Neuronal stem cell (in vitro differentiated cells): ENCODE measurements at regions not wholly inside any gene's neighbourhood (a gene's known extent, or its start where the extent isn't known, plus 50 kb on each side); places are given as distances from the start of the nearest gene placed in this dataset.

Experiments used
- DNase-seq: peaks from one replicate; pipeline ENCODE4 v3.0.0-alpha.2; 2013; ENCODE audit warnings: low spot score
- H2AFZ ChIP-seq: one replicate; pipeline ENCODE4 v1.6.1; 2013; ENCODE audit warnings: mild to moderate bottlenecking, low read length, inconsistent platforms
- H2AK5ac ChIP-seq: 2 replicates; pipeline ENCODE4 v1.6.1; 2013; ENCODE audit warnings: low read depth, mild to moderate bottlenecking, inconsistent platforms, low read length, moderate library complexity, mixed read lengths
- H2BK120ac ChIP-seq: 2 replicates; pipeline ENCODE4 v1.6.1; 2013; ENCODE audit warnings: low read depth, mild to moderate bottlenecking, inconsistent platforms, low read length, moderate library complexity, mixed read lengths
- H2BK12ac ChIP-seq: one replicate; pipeline ENCODE4 v1.6.1; 2013; ENCODE audit warnings: low read length, inconsistent platforms
- H2BK15ac ChIP-seq: 2 replicates; pipeline ENCODE4 v1.6.1; 2013; ENCODE audit warnings: mild to moderate bottlenecking, low read length, inconsistent platforms, mixed read lengths
- H2BK5ac ChIP-seq: one replicate; pipeline ENCODE4 v1.6.1; 2013; ENCODE audit warnings: inconsistent platforms, mild to moderate bottlenecking, low read length, moderate library complexity
- H3K14ac ChIP-seq: one replicate; pipeline ENCODE4 v1.6.1; 2013; ENCODE audit warnings: low read length, inconsistent platforms
- H3K18ac ChIP-seq: 2 replicates; pipeline ENCODE4 v1.6.1; 2013; ENCODE audit warnings: low read length, inconsistent platforms
- H3K23ac ChIP-seq: 2 replicates; pipeline ENCODE4 v1.6.1; 2013; ENCODE audit warnings: low read depth, mild to moderate bottlenecking, mixed read lengths, low read length, inconsistent platforms; ENCODE audit not compliant: poor library complexity
- H3K27ac ChIP-seq: replicated peaks from 3 replicates; pipeline ENCODE4 v1.5.1; 2013; ENCODE audit warnings: low read length, inconsistent platforms
- H3K27me3 ChIP-seq, 3 experiments: 2 replicates each; pipeline ENCODE4 v1.6.1; 2013; ENCODE audit warnings: low read length in 3 of 3, mild to moderate bottlenecking in 2 of 3, inconsistent platforms in 1 of 3, low read depth in 1 of 3, mixed read lengths in 1 of 3, moderate library complexity in 1 of 3; ENCODE audit not compliant: control insufficient read depth in 3 of 3, insufficient read depth in 3 of 3
- H3K36me3 ChIP-seq, 2 donors: replicated peaks in 1 of 2; 2 replicates each; pipeline ENCODE4 v1.6.1; 2013; ENCODE audit warnings: low read length in 2 of 2; ENCODE audit not compliant: control insufficient read depth in 2 of 2, insufficient read depth in 2 of 2
- H3K4ac ChIP-seq: 2 replicates; pipeline ENCODE4 v1.6.1; 2013; ENCODE audit warnings: inconsistent platforms, mild to moderate bottlenecking, low read length, moderate library complexity
- H3K4me1 ChIP-seq, 2 donors: 1 replicate in 1 of 2; 2 replicates in 1 of 2; pipeline ENCODE4 v1.6.1; 2013; ENCODE audit warnings: low read length in 2 of 2, low read depth in 1 of 2; ENCODE audit not compliant: control insufficient read depth in 2 of 2, insufficient read depth in 1 of 2
- H3K4me2 ChIP-seq: one replicate; pipeline ENCODE4 v1.6.1; 2013; ENCODE audit warnings: mild to moderate bottlenecking, low read length, inconsistent platforms; ENCODE audit not compliant: insufficient read depth, poor library complexity, severe bottlenecking
- H3K4me3 ChIP-seq, 2 donors: 2 replicates each; pipeline ENCODE4 v1.5.1; 2013; ENCODE audit warnings: low read length in 2 of 2, mild to moderate bottlenecking in 2 of 2, inconsistent platforms in 1 of 2, moderate library complexity in 1 of 2
- H3K79me1 ChIP-seq: one replicate; pipeline ENCODE4 v1.6.1; 2013; ENCODE audit warnings: low read depth, mild to moderate bottlenecking, inconsistent platforms, low read length, moderate library complexity
- H3K9ac ChIP-seq: one replicate; pipeline ENCODE4 v1.6.1; 2013; ENCODE audit warnings: mild to moderate bottlenecking, low read depth, low read length, inconsistent platforms; ENCODE audit not compliant: poor library complexity
- H3K9me3 ChIP-seq, 2 donors: replicated peaks in 1 of 2; 2 replicates each; pipeline versions ENCODE3 to v1.6.1; 2013; ENCODE audit warnings: low read length in 2 of 2, mild to moderate bottlenecking in 2 of 2, inconsistent platforms in 1 of 2, low read depth in 1 of 2, mixed read lengths in 1 of 2, moderate library complexity in 1 of 2; ENCODE audit not compliant: control insufficient read depth in 2 of 2, insufficient read depth in 1 of 2
- H4K8ac ChIP-seq: one replicate; pipeline ENCODE4 v1.6.1; 2013; ENCODE audit warnings: low read depth, mild to moderate bottlenecking, inconsistent platforms, low read length, moderate library complexity
- H4K91ac ChIP-seq: one replicate; pipeline ENCODE4 v1.6.1; 2013; ENCODE audit warnings: low read length, low read depth, mild to moderate bottlenecking, inconsistent platforms; ENCODE audit not compliant: poor library complexity
- WGBS, 2 donors: extraction: QIAGEN DNeasy Blood & Tissue Kit; methylation state at CpG; one replicate each; pipeline ENCODE4 v1.1.7; 2013; ENCODE audit warnings: missing lambda C conversion rate in 2 of 2, mixed read lengths in 1 of 2; ENCODE audit not compliant: insufficient read length in 2 of 2, insufficient replicate concordance in 1 of 2; ENCODE audit errors: extremely low coverage in 2 of 2; 5-methylcytosine and 5-hydroxymethylcytosine counted together

DNA sequence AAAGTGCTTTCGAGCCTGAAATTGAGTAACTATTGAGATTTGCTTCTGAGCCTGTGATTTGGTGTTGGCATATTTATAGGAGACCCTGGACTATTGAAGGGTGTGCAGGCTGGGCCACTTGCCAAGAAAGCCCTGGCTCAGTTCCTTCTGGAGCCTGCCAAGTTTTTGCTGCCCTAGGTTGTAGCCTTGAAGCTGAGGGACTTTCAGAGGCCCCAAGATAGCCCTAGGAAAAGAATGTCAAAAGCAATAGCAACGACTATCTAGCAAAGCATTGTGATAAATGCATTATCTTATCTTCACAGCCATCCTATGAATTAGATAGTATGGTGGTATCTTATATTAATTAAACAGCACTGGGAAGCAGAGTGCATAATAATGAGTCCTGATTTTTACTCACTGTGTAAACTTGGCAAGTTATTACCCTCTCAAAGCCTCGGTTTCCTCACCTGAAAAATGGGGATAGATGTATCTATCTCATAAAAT, 473.7 kb upstream of the PODXL start:
- Histone ChIP-seq H3K23ac (no peak overlapping the region), H3K27me3 (no peaks in the 10 kb centered on the region), H3K18ac (no peak overlapping the region), H2BK5ac (no peak overlapping the region), H2AK5ac (no peak overlapping the region), H2BK120ac (no peak overlapping the region), H2BK12ac (no peak overlapping the region), H3K4ac (no peak overlapping the region), H3K4me3 (no peak overlapping the region), H4K8ac (no peak overlapping the region), H3K79me1 (no peaks in the 10 kb centered on the region), H3K9me3 (no peaks in the 10 kb centered on the region), H2BK15ac (no peak overlapping the region), H3K27ac (no peak overlapping the region), H3K9ac (no peak overlapping the region), H3K4me1 (peaks cover 0 to 5% of the 10 kb centered on the region in 2 donors), H3K36me3 (no peaks in the 10 kb centered on the region), H3K4me2 (no peak overlapping the region), H3K14ac (no peak overlapping the region), H4K91ac (no peak overlapping the region), H2AFZ (no peak overlapping the region)
- no peak for DNase-seq
- no CpG with 5 or more reads among the region's 3 CpGs for WGBS, 2 donors

DNA sequence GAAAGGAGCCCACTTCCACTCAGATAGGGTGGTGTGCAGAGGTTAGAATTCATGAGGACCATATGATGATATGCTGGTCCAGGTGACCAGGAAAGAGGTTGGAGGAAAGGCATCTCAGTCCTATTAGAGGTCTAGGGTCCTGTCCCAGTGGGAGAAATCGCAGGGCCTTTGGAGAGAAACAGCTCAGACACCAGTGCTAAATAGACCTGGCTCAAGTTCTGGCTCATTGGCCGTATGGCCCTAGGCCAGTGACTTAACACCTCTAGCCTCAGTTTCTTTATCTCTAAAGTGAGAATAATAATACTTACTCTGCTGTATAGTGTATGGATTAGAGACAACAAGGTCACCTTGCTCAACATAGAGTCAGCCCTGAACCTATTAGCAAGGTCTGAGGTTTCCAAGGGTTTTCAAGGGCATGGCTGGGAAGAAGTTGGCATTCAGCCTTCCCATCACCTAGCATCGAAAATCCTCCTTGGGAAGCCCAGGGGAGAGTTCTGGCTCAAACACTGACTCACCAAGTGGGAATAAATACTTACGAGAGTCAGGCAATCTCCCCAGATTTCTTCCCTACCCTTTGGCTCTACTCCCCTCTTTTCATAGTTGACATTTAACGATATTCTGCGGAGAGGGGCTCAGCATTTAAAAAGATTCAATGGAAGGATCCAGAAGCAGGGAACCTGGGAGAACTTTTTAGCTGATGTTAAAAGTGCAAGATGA, 473.1 kb upstream of the PODXL start:
- H3K27ac ChIP-seq = no peak overlapping the region
- H4K91ac ChIP-seq = no peak overlapping the region
- no peak overlapping the region for H3K23ac ChIP-seq
- no peak overlapping the region for H3K9ac ChIP-seq
- no peak overlapping the region for H2BK5ac ChIP-seq
- no peaks in the 10 kb centered on the region for H3K27me3 ChIP-seq
- no peak overlapping the region for H2AK5ac ChIP-seq
- H2BK120ac ChIP-seq = no peak overlapping the region
- H2BK12ac ChIP-seq = no peak overlapping the region
- H3K36me3 ChIP-seq = no peaks in the 10 kb centered on the region
- H3K79me1 ChIP-seq = peaks cover 1% of the 10 kb centered on the region
- no peak overlapping the region for H3K14ac ChIP-seq
- no peak overlapping the region for H3K4ac ChIP-seq
- H2AFZ ChIP-seq = no peak overlapping the region
- no peak overlapping the region for H2BK15ac ChIP-seq
- H3K4me2 ChIP-seq = no peak overlapping the region
- H3K4me3 ChIP-seq = no peak overlapping the region
- peaks cover 0 to under 1% of the 10 kb centered on the region in 2 donors for H3K4me1 ChIP-seq
- no CpG with 5 or more reads among the region's 6 CpGs for WGBS, 2 donors
- H3K18ac ChIP-seq = no peak overlapping the region
- H3K9me3 ChIP-seq = no peaks in the 10 kb centered on the region
- no peak for DNase-seq
- H4K8ac ChIP-seq = no peak overlapping the region

DNA sequence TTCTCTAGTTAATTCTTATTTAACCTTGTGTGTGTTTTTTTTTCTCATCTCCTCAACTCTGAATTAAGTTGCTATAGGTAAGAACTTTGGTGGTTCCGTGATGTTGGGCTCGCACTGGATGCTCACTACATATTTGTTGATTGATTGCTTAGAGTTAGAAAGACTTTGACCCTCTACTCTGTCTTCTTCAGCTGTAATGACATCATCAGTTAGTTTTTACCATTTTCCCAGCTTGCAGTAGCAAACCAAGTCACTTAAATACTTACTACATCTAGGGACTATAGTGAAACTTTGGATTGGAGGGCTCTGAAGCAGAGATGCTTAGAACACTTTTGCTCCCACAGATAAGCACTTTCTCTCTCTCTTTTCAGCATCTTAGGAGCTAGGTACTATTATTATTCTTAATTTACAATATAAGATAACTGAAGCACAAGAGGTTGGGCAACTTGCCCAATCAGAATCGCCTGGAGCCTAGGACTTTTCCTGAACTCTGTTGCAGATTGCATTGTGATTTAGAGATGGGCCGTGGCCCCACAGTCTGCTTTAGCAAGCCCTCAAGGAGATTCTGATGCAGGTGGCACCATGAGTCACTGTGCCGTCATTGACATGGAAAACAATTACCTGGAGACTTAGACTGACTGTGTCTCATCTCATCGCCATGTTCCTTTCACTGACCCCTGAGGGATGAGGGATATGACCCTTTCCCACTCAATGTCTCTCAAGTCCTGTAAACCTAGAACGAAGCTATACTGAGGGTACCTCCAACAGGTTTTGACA, 471.9 kb upstream of the PODXL start:
- H3K4me1 ChIP-seq = peaks cover 0 to 2% of the 10 kb centered on the region in 2 donors
- H2BK15ac ChIP-seq = no peak overlapping the region
- H2AFZ ChIP-seq = no peak overlapping the region
- H3K4ac ChIP-seq = no peak overlapping the region
- H3K18ac ChIP-seq = no peak overlapping the region
- no peak overlapping the region for H3K14ac ChIP-seq
- H4K8ac ChIP-seq = no peak overlapping the region
- no peaks in the 10 kb centered on the region for H3K9me3 ChIP-seq
- H3K79me1 ChIP-seq = peaks cover 1% of the 10 kb centered on the region
- H3K27me3 ChIP-seq = no peaks in the 10 kb centered on the region
- H3K4me2 ChIP-seq = no peak overlapping the region
- no peaks in the 10 kb centered on the region for H3K36me3 ChIP-seq
- H2BK120ac ChIP-seq = no peak overlapping the region
- no peak overlapping the region for H4K91ac ChIP-seq
- WGBS, 2 donors = no CpG with 5 or more reads among the region's 7 CpGs
- no peak overlapping the region for H2BK5ac ChIP-seq
- H3K4me3 ChIP-seq = no peak overlapping the region
- H3K9ac ChIP-seq = no peak overlapping the region
- no peak overlapping the region for H3K23ac ChIP-seq
- no peak overlapping the region for H2BK12ac ChIP-seq
- no peak overlapping the region for H3K27ac ChIP-seq
- H2AK5ac ChIP-seq = no peak overlapping the region
- DNase-seq = no peak

DNA sequence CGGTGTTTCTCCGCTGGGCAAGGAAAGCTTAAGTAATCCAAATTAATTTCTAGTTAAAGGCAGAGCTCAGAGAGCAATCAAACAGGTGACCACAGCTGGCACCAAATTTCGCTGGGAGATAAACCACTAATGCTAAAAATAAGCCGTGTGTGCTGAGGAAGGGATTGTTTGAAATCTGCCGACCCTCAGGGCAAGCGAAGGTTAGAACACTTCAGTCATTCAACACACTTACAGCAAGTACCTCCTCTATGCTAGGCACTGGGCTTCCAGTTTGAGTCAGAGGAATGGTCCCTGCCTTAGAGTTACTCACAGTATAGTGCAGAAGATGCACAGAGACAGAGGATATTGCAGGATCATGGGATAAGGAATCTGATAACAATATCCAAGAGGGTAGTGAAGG, 467.9 kb upstream of the PODXL start:
- Histone ChIP-seq H2BK15ac (no peak overlapping the region), H4K8ac (no peak overlapping the region), H2BK12ac (no peak overlapping the region), H3K27ac (no peak overlapping the region), H3K4me1 (peaks cover 0 to 2% of the 10 kb centered on the region in 2 donors), H3K27me3 (no peaks in the 10 kb centered on the region), H2AFZ (no peak overlapping the region), H3K79me1 (peaks cover 1% of the 10 kb centered on the region), H3K4me2 (no peak overlapping the region), H4K91ac (no peak overlapping the region), H3K18ac (no peak overlapping the region), H2AK5ac (no peak overlapping the region), H3K4ac (no peak overlapping the region), H3K14ac (no peak overlapping the region), H3K23ac (no peak overlapping the region), H3K9ac (no peak overlapping the region), H2BK5ac (no peak overlapping the region), H3K4me3 (no peak overlapping the region), H3K36me3 (no peaks in the 10 kb centered on the region), H3K9me3 (no peaks in the 10 kb centered on the region), H2BK120ac (no peak overlapping the region)
- no peak for DNase-seq
- no CpG with 5 or more reads among the region's 6 CpGs for WGBS, 2 donors
